ES-I3 (cell line): ENCODE measurements at regions not wholly inside any gene's neighbourhood (a gene's known extent, or its start where the extent isn't known, plus 50 kb on each side); places are given as distances from the start of the nearest gene placed in this dataset.
"Not testable (repeated sequence)": the region's sequence is repeated elsewhere in the genome, so short reads cannot be mapped to it uniquely, and the experiment has no call there.

Experiments used
- H3K36me3 ChIP-seq: 2 replicates; pipeline ENCODE4 v1.6.1; 2013; ENCODE audit warnings: mild to moderate bottlenecking, low read length, control low read depth, moderate library complexity; ENCODE audit not compliant: insufficient read depth
- H3K4me1 ChIP-seq: 2 replicates; pipeline ENCODE4 v1.6.1; 2013; ENCODE audit warnings: mild to moderate bottlenecking, control low read depth, low read length; ENCODE audit not compliant: insufficient read depth
- H3K9ac ChIP-seq: 2 replicates; pipeline ENCODE4 v1.6.1; 2013; ENCODE audit warnings: low read depth, mild to moderate bottlenecking, low read length, moderate library complexity
- H3K9me3 ChIP-seq: 2 replicates; pipeline ENCODE4 v1.6.1; 2013; ENCODE audit warnings: mild to moderate bottlenecking, low read length, moderate library complexity; ENCODE audit not compliant: control insufficient read depth, insufficient read depth

DNA sequence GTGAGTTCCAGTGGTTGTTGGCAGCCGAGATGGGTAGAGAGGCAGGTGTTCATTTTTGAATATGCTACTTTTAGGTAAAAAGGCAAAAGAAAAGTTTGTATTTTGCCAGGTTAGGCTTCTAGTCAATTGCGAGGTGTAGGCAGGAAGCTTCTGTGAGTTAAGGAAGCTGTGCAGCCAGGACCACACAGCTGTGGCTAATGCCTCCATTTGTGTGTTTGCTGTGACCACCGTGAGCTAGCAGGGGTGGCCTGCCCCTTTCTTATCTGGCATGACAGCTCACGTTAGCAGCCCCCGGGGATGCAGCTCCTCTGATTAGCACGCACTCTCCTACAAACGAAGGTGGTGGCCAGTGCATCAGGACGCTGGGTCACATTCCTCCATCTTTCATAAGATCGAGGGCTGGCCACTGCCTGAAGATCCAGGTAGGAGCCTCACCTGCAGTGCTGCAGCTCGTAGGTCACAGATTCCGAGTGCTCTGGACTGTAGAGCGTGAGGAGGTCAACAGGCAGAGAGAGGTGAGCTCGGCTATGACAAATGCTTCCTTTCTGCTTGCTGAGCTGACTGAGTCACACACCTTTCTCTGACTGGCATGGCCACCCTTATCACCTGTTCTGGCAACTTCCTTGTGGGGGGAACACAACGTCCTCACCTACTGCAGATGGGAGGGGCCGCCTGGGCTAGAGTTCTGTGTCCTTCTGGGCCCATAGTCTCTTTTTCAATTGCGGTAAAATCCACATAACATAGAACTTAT, 244.4 kb downstream of the HS3ST3B1 start:
- Histone ChIP-seq H3K4me1 (no peaks in the 10 kb centered on the region), H3K9me3 (no peaks in the 10 kb centered on the region), H3K9ac (no peak overlapping the region), H3K36me3 (no peaks in the 10 kb centered on the region)

DNA sequence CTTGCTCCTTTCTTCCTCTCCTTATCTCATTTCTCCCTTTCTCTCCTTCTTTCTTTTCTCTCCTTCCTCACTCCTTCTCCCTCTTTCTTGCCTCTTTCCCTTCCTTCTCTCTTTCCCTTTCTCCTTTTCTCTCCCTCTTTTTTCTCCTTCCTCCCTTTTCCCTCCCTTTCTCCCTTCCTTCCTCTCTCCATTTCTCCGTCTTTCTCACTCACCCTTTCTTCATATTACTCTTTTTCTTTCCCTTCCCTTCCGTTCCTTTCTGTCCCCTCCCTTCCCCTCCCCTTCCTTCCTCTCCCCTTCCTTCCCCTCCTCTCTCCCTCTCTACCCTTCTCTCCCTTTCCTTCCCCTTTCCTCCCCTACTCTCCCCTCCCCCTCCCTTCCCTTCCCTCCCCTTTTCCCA, 240.8 kb downstream of the HS3ST3B1 start:
- Histone ChIP-seq H3K36me3 (no peaks in the 10 kb centered on the region), H3K9me3 (no peaks in the 10 kb centered on the region), H3K9ac (no peak overlapping the region), H3K4me1 (no peaks in the 10 kb centered on the region)

DNA sequence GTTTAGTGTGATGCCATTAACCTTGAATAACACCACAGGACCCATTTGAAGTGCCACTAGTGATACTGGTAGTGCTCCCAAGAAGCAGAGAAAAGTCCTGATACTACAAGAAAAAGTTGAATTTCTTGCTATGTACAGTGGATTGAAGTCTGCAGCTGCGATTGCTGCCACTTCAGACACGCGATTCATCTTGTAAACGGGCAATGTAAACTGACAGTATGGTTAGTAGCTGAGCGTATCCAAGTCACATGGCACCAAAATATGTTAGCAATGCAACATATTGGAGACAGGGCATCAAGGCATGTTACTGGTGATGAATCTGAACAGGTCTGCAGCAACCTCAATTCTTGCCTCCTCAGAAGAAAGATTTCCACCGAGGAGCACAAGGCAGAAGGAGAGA, 238.9 kb downstream of the HS3ST3B1 start:
- no peak overlapping the region for H3K9ac ChIP-seq
- no peaks in the 10 kb centered on the region for H3K9me3 ChIP-seq
- no peaks in the 10 kb centered on the region for H3K4me1 ChIP-seq
- H3K36me3 ChIP-seq: no peaks in the 10 kb centered on the region

DNA sequence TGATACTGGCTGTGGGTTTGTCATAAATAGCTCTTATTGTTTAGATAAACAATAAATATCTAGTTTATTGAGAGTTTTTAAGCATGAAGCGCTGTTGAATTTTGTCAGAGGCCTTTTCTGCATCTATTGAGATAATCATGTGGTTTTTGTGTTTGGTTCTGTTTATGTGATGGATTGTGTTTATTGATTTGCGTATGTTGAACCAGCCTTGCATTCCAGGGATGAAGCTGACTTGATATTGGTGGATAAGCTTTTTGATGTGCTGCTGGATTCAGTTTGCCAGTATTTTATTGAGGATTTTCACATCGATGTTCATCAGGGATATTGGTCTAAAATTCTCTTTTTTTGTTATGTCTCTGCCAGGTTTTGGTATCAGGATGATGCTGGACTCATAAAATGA, 231.4 kb downstream of the HS3ST3B1 start:
- H3K4me1 ChIP-seq, H3K36me3 ChIP-seq, H3K9ac ChIP-seq, H3K9me3 ChIP-seq: not testable (repeated sequence)

DNA sequence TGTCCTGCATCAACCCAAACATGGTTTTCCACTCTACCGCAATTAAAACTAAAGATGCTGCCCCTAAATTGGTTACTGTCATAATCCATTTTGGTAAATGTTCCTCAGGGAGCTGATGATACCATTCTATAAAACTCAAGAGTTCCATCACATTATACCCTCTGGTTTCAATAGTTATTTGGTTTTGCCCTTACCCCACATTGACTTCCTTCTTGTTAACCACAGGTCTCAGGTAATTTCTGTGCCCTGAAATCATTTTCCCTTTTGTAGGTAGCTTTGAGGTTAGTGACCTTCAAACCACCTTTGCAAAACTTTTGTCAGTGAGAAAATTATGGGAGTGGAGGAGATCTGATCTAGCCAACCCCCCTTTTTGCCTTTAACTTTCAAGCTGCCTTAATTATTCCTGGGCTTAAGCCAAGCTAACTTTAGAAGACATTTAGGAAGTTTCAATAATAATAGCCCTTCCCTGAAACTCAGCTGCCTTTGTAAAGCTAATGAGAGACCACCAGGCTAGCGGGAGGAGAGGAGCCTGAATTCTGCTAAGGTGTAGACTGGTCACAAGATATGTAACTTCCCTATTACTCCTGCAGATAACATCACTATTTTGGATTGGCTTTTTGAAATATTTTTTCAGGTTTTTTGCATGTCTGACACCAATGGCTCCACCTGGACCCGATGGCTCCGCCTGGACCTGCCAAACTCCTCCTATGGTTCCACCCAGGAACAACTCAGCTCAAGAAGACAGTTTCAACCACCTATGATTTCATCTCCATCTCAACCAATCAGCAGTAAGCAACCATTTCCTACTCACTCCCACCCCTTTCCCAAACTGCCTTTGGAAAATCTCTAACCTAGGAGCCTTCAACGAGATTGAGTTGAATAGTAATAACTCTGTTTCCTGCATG, 224.9 kb downstream of the HS3ST3B1 start:
- H3K9ac ChIP-seq: peak overlapping the region; percentile 37; the same call in 1 of the 2 replicates
- H3K4me1 ChIP-seq: peaks cover 36% of the 10 kb centered on the region
- no peaks in the 10 kb centered on the region for H3K36me3 ChIP-seq
- H3K9me3 ChIP-seq: no peaks in the 10 kb centered on the region

DNA sequence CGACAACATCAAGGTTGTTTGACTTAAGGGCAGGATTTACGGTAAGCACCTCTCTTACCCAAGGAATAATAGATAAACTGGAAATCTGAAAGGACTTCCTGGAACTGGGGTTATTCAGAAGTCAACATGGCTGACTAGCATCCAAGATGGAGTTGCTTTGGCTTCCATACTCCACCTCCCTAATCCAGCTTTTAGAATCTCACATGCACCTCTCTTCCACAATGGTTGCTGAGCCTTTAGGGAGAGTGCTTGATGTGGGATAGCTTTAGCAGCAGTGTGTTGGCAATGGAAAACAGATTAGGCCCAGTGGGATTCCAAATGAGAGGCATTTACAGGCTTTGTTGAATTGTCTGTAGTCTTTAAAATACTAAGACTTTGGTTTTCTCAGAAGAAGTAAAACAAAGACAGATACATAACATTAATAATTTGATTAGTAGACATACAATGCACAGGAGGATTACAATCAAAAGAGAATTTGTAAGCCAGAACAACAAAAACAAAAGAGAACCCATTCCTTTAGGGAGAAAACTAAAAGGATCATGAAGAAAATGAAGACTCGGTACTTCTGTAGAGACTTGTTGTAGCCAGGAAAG, 222.0 kb downstream of the HS3ST3B1 start:
- H3K9ac ChIP-seq: no peak overlapping the region

DNA sequence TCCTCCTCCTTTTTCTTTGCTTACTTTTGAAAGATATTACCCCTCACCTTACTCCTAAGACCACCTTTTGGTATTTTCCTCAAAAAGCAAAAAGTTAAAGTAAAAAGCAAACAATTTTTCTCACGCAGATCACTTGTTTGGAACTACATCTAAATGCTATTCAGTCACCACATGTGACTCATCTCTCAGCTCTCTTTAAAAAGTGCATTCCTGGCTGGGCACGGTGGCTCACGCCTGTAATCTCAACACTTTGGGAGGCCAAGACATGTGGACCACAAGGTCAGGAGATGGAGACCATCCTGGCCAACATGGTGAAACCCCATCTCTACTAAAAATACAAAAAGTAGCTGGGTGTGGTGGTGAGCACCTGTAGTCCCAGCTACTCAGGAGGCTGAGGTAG, 218.0 kb downstream of the HS3ST3B1 start:
- not testable (repeated sequence) for H3K36me3 ChIP-seq, H3K9ac ChIP-seq, H3K9me3 ChIP-seq
- H3K4me1 ChIP-seq: peaks cover 29% of the 10 kb centered on the region

More for the DNA sequence above, 222.0 kb downstream of the HS3ST3B1 start:
- Histone ChIP-seq H3K36me3 (no peaks in the 10 kb centered on the region), H3K9me3 (no peaks in the 10 kb centered on the region), H3K4me1 (peaks cover 36% of the 10 kb centered on the region)

DNA sequence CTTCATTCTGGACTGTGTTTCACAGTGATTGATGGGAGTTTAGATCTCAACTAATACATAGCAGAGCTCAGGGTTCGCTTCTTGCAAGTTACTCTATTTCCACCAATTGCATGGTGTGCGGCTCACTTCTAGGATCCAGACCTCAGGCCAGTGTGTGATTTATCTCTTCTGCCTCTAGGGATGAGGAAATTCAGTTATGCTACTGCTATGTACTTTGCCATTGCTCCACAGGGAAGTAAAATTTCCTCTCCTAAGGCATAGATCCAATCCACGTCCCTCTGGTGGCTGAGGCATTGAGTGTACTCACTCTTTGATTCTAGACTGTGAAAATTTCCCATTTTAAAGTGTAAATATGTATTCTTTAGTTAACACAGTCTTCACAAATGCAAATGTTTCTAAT, 214.1 kb downstream of the HS3ST3B1 start:
- Histone ChIP-seq H3K9me3 (no peaks in the 10 kb centered on the region), H3K4me1 (peaks cover 21% of the 10 kb centered on the region), H3K9ac (no peak overlapping the region), H3K36me3 (no peaks in the 10 kb centered on the region; the same call in 1 of the 2 replicates)

DNA sequence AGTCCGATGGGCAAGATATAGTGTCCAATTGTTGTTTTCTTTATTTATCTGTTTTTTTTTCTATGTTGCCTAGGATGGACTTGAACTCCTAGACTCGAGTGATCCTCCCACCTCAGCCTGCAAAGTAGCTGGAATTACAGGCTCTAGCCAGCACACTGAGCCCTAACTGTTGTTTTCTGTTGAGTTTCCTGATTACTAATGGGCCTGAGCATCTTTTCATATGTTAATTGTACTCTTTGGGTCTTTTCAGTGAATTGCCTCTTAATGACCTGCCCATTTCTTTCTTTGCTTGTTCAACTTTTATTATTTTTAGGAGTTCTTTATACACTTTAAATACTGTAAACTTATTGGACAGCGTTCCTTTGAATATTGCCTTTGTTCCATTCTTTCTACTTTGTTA, 213.0 kb downstream of the HS3ST3B1 start:
- Histone ChIP-seq H3K4me1 (peaks cover 21% of the 10 kb centered on the region), H3K36me3 (no peaks in the 10 kb centered on the region; the same call in 1 of the 2 replicates), H3K9me3 (no peaks in the 10 kb centered on the region), H3K9ac (no peak overlapping the region)

DNA sequence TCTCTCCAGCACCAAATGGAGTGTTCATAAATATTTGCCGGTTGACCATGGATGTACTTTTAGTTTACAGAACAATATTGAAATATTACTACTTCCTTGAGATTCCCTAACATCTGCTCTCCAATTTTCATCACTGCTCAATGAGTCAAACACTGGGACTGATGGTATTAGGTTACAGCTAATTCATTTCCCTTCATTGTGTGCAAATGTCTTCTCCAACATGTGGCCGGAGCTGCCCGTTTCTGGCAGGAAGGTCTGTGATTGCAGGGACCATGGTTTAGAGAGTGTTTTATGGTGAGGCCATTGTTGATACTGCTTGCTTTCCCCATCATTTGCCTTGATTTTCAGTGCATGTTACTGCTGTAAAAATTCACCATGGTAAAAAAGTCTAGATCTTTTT, 209.3 kb downstream of the HS3ST3B1 start:
- H3K36me3 ChIP-seq: no peaks in the 10 kb centered on the region; the same call in 1 of the 2 replicates
- no peaks in the 10 kb centered on the region for H3K9me3 ChIP-seq

DNA sequence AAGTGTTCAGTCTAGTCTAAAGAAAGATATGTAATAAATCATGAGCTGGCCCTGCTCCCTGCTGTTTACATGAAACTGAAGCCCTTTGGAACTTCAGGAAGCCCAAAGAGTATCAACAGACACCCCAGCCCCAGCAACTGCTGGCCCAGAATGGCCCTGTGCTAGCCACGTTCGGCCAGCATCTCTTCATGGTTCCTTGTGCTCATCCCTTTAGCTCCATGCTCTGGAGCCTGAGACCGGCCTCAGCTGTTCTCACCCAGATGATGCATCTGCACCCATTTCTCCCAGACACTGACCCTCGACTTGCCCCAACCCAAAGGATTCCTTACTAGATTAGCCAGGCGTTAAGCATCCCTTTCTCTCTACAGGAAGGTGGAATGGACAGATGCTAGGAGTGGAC, 207.3 kb downstream of the HS3ST3B1 start:
- H3K36me3 ChIP-seq: no peaks in the 10 kb centered on the region; the same call in 1 of the 2 replicates
- H3K9me3 ChIP-seq: no peaks in the 10 kb centered on the region
- peaks cover under 1% of the 10 kb centered on the region; the same call in 1 of the 2 replicates for H3K4me1 ChIP-seq
- H3K9ac ChIP-seq: no peak overlapping the region

More for the DNA sequence above, 209.3 kb downstream of the HS3ST3B1 start:
- Histone ChIP-seq H3K9ac (no peak overlapping the region), H3K4me1 (peaks cover 14% of the 10 kb centered on the region)

DNA sequence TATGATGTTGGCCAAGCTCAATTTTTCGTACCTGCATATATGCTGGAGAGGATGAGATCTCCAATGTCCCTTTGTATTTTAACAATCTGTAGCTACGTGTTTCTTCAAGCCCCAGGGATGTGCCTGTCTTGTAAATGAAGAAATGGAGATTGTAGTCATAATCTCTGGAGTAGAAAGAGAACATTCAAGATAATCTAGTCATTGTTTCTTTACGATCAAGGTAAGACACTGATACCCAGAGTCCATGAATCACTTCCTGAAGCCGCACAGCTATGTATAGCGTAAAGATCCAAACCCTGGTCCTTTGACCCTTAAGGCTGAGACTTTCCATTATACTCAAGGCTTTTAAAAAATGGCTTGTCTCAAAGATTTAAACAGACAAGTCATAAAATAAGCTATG, 205.5 kb downstream of the HS3ST3B1 start:
- no peaks in the 10 kb centered on the region for H3K9me3 ChIP-seq
- H3K4me1 ChIP-seq: no peaks in the 10 kb centered on the region

DNA sequence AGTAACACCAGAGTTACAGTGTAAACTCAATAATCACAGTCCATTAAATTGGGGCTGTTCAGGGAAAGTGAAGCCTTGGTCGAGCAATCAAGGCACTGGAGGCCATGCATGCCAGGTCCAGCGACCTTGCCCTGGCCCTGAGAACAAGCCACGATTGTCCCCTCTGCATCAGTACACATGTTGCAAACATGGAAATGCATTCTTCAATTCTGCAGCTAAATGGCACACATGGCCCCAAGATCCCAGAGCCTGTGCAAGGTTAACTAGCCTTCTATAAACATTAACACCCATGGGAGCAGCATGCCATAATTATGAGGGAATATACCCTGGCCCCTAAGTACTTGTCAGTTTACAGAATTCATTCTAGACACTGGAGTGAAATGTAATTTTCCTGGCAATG, 204.7 kb downstream of the HS3ST3B1 start:
- Histone ChIP-seq H3K36me3 (no peaks in the 10 kb centered on the region; the same call in 1 of the 2 replicates), H3K4me1 (no peaks in the 10 kb centered on the region), H3K9me3 (no peaks in the 10 kb centered on the region), H3K9ac (no peak overlapping the region)

More for the DNA sequence above, 205.5 kb downstream of the HS3ST3B1 start:
- H3K9ac ChIP-seq: no peak overlapping the region
- no peaks in the 10 kb centered on the region; the same call in 1 of the 2 replicates for H3K36me3 ChIP-seq

DNA sequence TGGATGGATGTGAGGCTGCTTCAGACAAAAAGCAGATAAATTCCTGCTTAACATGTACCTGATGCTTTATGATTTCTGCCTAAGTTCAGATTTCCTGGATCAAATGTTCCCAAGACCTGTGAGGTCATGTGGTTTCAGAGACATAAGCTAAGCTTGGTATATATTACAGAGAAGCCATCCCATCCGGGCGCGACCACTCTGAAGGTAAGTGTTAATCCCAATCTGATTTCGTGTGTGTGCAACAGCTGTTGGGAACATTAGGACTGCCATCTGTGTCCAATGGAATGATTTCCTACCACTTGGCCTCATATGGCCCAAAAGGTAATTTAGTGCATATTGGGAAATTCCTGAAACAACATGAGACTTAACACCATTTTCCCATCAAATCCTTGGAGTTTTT, 199.1 kb downstream of the HS3ST3B1 start:
- Histone ChIP-seq H3K9me3 (no peaks in the 10 kb centered on the region), H3K36me3 (no peaks in the 10 kb centered on the region), H3K4me1 (no peaks in the 10 kb centered on the region)

More for the DNA sequence above, 199.1 kb downstream of the HS3ST3B1 start:
- H3K9ac ChIP-seq: no peak overlapping the region
